ENCODE measurements at regions not wholly inside any gene's neighbourhood (a gene's known extent, or its start where the extent isn't known, plus 50 kb on each side); places are given as distances from the start of the nearest gene placed in this dataset.

DNA sequence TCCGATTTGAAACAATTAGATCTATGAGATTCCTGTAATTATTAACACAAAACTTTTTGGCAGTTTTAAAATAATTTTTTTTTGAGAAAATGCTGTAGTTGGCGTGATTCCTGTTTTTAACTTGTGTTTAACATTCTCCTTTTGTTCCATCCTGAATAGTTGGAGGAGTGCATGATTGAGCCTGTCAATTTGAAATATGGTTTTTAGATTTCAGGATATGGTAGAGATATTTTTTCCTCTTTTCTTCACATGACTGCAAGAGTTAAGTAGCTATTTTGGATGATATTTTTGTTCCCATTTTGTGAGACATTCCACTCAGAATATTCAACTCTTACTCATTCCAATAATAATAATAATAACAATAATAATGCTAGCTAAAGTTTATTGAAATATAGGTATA is 241.7 kb upstream of the MAN1A1 start:
- no peak overlapping the region for H3K4me3 ChIP-seq (replicated peaks; ENCODE audit: insufficient read depth, low read length)
- no peak for DNase-seq (ENCODE audit: low read depth in 1 of 2, low spot score in 1 of 2)
- H3K27me3 ChIP-seq (ENCODE audit: insufficient read depth, poor library complexity, severe bottlenecking) = no peaks in the 10 kb centered on the region
- no peak for TF ChIP-seq GABPA (IDR thresholded peaks at IDR 0.05; ENCODE audit: low read depth)
- TF ChIP-seq POLR2AphosphoS5 (IDR thresholded peaks at IDR 0.05; ENCODE audit: low read depth) = no peak
- TF ChIP-seq, protein P1, sequence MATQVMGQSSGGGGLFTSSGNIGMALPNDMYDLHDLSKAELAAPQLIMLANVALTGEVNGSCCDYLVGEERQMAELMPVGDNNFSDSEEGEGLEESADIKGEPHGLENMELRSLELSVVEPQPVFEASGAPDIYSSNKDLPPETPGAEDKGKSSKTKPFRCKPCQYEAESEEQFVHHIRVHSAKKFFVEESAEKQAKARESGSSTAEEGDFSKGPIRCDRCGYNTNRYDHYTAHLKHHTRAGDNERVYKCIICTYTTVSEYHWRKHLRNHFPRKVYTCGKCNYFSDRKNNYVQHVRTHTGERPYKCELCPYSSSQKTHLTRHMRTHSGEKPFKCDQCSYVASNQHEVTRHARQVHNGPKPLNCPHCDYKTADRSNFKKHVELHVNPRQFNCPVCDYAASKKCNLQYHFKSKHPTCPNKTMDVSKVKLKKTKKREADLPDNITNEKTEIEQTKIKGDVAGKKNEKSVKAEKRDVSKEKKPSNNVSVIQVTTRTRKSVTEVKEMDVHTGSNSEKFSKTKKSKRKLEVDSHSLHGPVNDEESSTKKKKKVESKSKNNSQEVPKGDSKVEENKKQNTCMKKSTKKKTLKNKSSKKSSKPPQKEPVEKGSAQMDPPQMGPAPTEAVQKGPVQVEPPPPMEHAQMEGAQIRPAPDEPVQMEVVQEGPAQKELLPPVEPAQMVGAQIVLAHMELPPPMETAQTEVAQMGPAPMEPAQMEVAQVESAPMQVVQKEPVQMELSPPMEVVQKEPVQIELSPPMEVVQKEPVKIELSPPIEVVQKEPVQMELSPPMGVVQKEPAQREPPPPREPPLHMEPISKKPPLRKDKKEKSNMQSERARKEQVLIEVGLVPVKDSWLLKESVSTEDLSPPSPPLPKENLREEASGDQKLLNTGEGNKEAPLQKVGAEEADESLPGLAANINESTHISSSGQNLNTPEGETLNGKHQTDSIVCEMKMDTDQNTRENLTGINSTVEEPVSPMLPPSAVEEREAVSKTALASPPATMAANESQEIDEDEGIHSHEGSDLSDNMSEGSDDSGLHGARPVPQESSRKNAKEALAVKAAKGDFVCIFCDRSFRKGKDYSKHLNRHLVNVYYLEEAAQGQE (IDR thresholded peaks at IDR 0.05; ENCODE audit: insufficient replicate concordance, low read depth) = no peak
- TF ChIP-seq, protein P2, sequence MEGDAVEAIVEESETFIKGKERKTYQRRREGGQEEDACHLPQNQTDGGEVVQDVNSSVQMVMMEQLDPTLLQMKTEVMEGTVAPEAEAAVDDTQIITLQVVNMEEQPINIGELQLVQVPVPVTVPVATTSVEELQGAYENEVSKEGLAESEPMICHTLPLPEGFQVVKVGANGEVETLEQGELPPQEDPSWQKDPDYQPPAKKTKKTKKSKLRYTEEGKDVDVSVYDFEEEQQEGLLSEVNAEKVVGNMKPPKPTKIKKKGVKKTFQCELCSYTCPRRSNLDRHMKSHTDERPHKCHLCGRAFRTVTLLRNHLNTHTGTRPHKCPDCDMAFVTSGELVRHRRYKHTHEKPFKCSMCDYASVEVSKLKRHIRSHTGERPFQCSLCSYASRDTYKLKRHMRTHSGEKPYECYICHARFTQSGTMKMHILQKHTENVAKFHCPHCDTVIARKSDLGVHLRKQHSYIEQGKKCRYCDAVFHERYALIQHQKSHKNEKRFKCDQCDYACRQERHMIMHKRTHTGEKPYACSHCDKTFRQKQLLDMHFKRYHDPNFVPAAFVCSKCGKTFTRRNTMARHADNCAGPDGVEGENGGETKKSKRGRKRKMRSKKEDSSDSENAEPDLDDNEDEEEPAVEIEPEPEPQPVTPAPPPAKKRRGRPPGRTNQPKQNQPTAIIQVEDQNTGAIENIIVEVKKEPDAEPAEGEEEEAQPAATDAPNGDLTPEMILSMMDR (IDR thresholded peaks at IDR 0.05; ENCODE audit: insufficient read depth, low read length) = no peak
- no peak for TF ChIP-seq SPI1 (IDR thresholded peaks at IDR 0.05; ENCODE audit: borderline replicate concordance, low read depth)
- no peak overlapping the region for H3K27ac ChIP-seq (replicated peaks)

DNA sequence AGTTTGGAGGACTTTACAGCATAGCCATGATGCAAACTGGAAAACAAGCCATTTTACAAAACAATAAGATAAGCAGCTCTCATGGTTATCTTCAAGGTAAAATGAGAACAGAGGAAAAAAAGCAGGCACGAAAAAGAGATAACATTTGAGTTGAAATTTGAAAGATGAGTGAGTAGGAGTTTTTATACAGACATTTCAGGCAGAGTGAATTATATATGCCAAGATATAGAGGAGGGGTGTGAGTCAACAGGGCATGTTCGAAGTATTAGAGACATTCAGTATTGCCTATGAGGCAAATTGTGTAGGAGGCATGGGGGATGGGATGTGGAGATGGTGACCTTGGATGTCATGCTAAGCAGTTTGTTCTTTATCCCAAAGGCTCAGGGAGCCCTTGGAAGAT is 240.5 kb upstream of the MAN1A1 start:
- no peak for DNase-seq (ENCODE audit: low read depth in 1 of 2, low spot score in 1 of 2)
- H3K4me3 ChIP-seq (replicated peaks; ENCODE audit: insufficient read depth, low read length) = no peak overlapping the region
- no peak for TF ChIP-seq SPI1 (IDR thresholded peaks at IDR 0.05; ENCODE audit: borderline replicate concordance, low read depth)
- TF ChIP-seq, protein P1 (IDR thresholded peaks at IDR 0.05; ENCODE audit: insufficient replicate concordance, low read depth) = no peak
- no peak for TF ChIP-seq GABPA (IDR thresholded peaks at IDR 0.05; ENCODE audit: low read depth)
- TF ChIP-seq POLR2AphosphoS5 (IDR thresholded peaks at IDR 0.05; ENCODE audit: low read depth) = no peak
- TF ChIP-seq, protein P2 (IDR thresholded peaks at IDR 0.05; ENCODE audit: insufficient read depth, low read length) = no peak

DNA sequence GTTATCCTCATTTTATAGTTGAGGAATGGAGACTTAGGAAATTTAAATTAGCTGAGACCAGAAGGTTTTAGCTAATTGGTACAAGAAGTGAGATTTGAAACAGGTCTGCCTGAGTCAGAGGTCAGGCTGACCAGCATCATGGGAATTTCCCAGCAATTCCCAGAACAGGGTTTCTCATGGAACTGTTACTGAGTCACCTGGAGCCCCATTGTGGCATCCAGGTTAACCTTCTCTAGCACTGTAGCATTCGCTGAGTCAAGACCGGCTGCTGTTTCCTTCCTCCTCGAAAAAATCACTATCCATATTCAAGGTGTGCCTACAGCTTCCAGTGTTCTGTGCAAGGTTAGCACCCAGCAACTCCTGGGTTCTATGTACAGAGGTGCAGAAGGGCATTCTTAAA is 238.0 kb upstream of the MAN1A1 start:
- H3K27me3 ChIP-seq (ENCODE audit: insufficient read depth, poor library complexity, severe bottlenecking) = no peaks in the 10 kb centered on the region
- DNase-seq (ENCODE audit: low read depth in 1 of 2, low spot score in 1 of 2) = no peak
- TF ChIP-seq POLR2AphosphoS5 (IDR thresholded peaks at IDR 0.05; ENCODE audit: low read depth) = no peak
- TF ChIP-seq GABPA (IDR thresholded peaks at IDR 0.05; ENCODE audit: low read depth) = no peak
- TF ChIP-seq, protein P1 (IDR thresholded peaks at IDR 0.05; ENCODE audit: insufficient replicate concordance, low read depth) = no peak
- TF ChIP-seq, protein P2 (IDR thresholded peaks at IDR 0.05; ENCODE audit: insufficient read depth, low read length) = no peak
- TF ChIP-seq SPI1 (IDR thresholded peaks at IDR 0.05; ENCODE audit: borderline replicate concordance, low read depth) = no peak
- H3K27ac ChIP-seq (replicated peaks) = no peak overlapping the region
- H3K4me3 ChIP-seq (replicated peaks; ENCODE audit: insufficient read depth, low read length) = no peak overlapping the region

More for the DNA sequence above, 240.5 kb upstream of the MAN1A1 start:
- Histone ChIP-seq H3K27me3 (ENCODE audit: insufficient read depth, poor library complexity, severe bottlenecking) (no peaks in the 10 kb centered on the region), H3K27ac (replicated peaks) (no peak overlapping the region)

All from HL-60 (cell line).